Fibroblast of lung (primary cell): ENCODE measurements at regions not wholly inside any gene's neighbourhood (a gene's known extent, or its start where the extent isn't known, plus 50 kb on each side); places are given as distances from the start of the nearest gene placed in this dataset.
"Not testable (repeated sequence)": the region's sequence is repeated elsewhere in the genome, so short reads cannot be mapped to it uniquely, and the experiment has no call there.

Source experiments
- DNase-seq, 2 donors: peaks; one replicate each; pipeline versions ENCODE4 v3.0.0 to v3.0.0-alpha.2; 2010; ENCODE audit warnings: low read depth in 2 of 2
- H2AFZ ChIP-seq: 2 replicates; pipeline ENCODE4 v1.5.1; 2012; ENCODE audit warnings: low read length, control low read depth, inconsistent platforms
- H3K27ac ChIP-seq: 2 replicates; pipeline ENCODE4 v1.5.1; 2011; ENCODE audit warnings: low read length, control low read depth; ENCODE audit not compliant: insufficient read depth
- H3K27me3 ChIP-seq: 2 replicates; pipeline ENCODE4 v1.5.1; 2011; ENCODE audit warnings: mild to moderate bottlenecking, low read length; ENCODE audit not compliant: control insufficient read depth, insufficient read depth
- H3K36me3 ChIP-seq: 2 replicates; pipeline ENCODE4 v1.5.1; 2011; ENCODE audit warnings: low read length; ENCODE audit not compliant: control insufficient read depth, insufficient read depth
- H3K4me1 ChIP-seq: 2 replicates; pipeline ENCODE4 v1.5.1; 2011; ENCODE audit warnings: low read length; ENCODE audit not compliant: control insufficient read depth, insufficient read depth; ENCODE audit errors: extremely low read depth
- H3K4me2 ChIP-seq: 2 replicates; pipeline ENCODE4 v1.5.1; 2011; ENCODE audit warnings: low read length, control low read depth; ENCODE audit not compliant: insufficient read depth; ENCODE audit errors: extremely low read depth
- H3K4me3 ChIP-seq, 4 experiments: fragments of 200-600 bp in 1 of 4; sonication (generic) in 1 of 4; replicated peaks in 1 of 4; 2 replicates each; pipeline ENCODE4 v1.5.1; 2011 to 2016; ENCODE audit warnings: low read length in 4 of 4, low read depth in 3 of 4, mild to moderate bottlenecking in 3 of 4, control low read depth in 2 of 4, inconsistent platforms in 1 of 4, mixed read lengths in 1 of 4; ENCODE audit not compliant: insufficient read depth in 1 of 4; ENCODE audit errors: control extremely low read depth in 1 of 4
- H3K79me2 ChIP-seq: 2 replicates; pipeline ENCODE4 v1.5.1; 2012; ENCODE audit warnings: mild to moderate bottlenecking, low read length, inconsistent platforms; ENCODE audit not compliant: control insufficient read depth, insufficient read depth
- H3K9ac ChIP-seq: 2 replicates; pipeline ENCODE4 v1.5.1; 2011; ENCODE audit warnings: mild to moderate bottlenecking, low read length, control low read depth; ENCODE audit not compliant: insufficient read depth
- H3K9me3 ChIP-seq: 2 replicates; pipeline ENCODE4 v1.5.1; 2012; ENCODE audit warnings: low read depth, low read length; ENCODE audit not compliant: control insufficient read depth, insufficient read depth
- H4K20me1 ChIP-seq: 2 replicates; pipeline ENCODE4 v1.5.1; 2011; ENCODE audit warnings: low read length; ENCODE audit not compliant: control insufficient read depth, insufficient read depth; ENCODE audit errors: extremely low read depth
- CTCF ChIP-seq, 2 donors: IDR thresholded peaks in 1 of 2; conservative IDR thresholded peaks in 1 of 2; 1 replicate in 1 of 2; 2 replicates in 1 of 2; pipeline ENCODE4 v1.5.1; 2011 to 2012; ENCODE audit warnings: low read length in 2 of 2, control low read depth in 1 of 2, inconsistent platforms in 1 of 2, low read depth in 1 of 2, mild to moderate bottlenecking in 1 of 2
- EZH2 ChIP-seq: IDR thresholded peaks from 2 replicates; pipeline ENCODE4 v1.5.1; 2012; ENCODE audit warnings: low read length, control low read depth, mild to moderate bottlenecking; ENCODE audit errors: missing control alignments

DNA sequence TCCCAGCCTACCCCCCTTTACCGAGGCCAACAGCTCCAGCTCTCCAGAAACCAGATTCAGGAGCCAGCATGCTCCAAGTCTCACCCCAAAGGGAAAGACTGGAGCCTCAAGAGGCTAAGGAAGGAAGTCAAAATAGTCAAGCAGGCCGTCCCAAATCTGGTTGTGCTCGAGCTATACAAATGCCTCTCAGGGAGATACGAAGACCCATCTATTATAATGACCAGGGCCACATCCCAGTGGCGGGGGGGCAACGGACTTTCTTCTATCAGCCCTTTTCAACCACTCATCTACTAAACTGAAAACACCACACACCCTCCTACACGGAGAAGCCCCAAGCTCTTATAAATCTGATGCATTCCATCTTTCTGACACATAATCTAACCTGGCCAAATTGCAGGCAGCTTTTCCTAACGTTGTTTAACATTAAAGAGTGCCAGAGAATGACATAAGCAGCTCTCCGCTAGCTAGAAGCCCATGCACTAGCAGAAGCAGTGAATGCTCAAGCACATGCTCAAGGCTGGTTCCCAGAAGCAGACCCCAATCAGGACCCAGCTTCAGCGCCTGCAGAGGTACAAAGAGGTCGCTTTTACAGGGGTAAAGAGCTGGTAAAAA lies 104.6 kb upstream of the ZNF98 start:
- H3K4me3 ChIP-seq, result no peak overlapping the region
- no peaks in the 10 kb centered on the region for H3K79me2 ChIP-seq
- no peaks in the 10 kb centered on the region for H3K9me3 ChIP-seq
- TF ChIP-seq EZH2 (no peak), CTCF (conservative IDR thresholded peaks at IDR 0.05 in 1 of 2, IDR thresholded peaks at IDR 0.05 in 1 of 2; ENCODE audit: low read depth in 1 of 2, low read length in 2 of 2) (no peak)
- no peaks in the 10 kb centered on the region for H3K27me3 ChIP-seq
- no peak overlapping the region for H3K4me2 ChIP-seq
- no peak overlapping the region for H3K27ac ChIP-seq
- H3K9ac ChIP-seq, result no peak overlapping the region
- no peak overlapping the region for H2AFZ ChIP-seq
- H3K36me3 ChIP-seq, result no peaks in the 10 kb centered on the region
- H4K20me1 ChIP-seq, result no peaks in the 10 kb centered on the region
- DNase-seq, result no peak
- no peaks in the 10 kb centered on the region for H3K4me1 ChIP-seq

GRCh38 chr19:22523940-22524339 lies 101.8 kb upstream of the ZNF98 start:
- TF ChIP-seq EZH2 (no peak), CTCF (conservative IDR thresholded peaks at IDR 0.05 in 1 of 2, IDR thresholded peaks at IDR 0.05 in 1 of 2; ENCODE audit: low read depth in 1 of 2, low read length in 2 of 2) (no peak)
- DNase-seq, result no peak
- no peaks in the 10 kb centered on the region for H3K9me3 ChIP-seq
- no peak overlapping the region for H3K4me2 ChIP-seq
- no peaks in the 10 kb centered on the region for H4K20me1 ChIP-seq
- no peaks in the 10 kb centered on the region for H3K4me1 ChIP-seq
- H3K4me3 ChIP-seq, result no peak overlapping the region
- no peaks in the 10 kb centered on the region for H3K27me3 ChIP-seq
- H3K36me3 ChIP-seq, result no peaks in the 10 kb centered on the region
- no peak overlapping the region for H3K27ac ChIP-seq
- no peaks in the 10 kb centered on the region for H3K79me2 ChIP-seq
- H2AFZ ChIP-seq, result no peak overlapping the region
- H3K9ac ChIP-seq, result no peak overlapping the region

DNA sequence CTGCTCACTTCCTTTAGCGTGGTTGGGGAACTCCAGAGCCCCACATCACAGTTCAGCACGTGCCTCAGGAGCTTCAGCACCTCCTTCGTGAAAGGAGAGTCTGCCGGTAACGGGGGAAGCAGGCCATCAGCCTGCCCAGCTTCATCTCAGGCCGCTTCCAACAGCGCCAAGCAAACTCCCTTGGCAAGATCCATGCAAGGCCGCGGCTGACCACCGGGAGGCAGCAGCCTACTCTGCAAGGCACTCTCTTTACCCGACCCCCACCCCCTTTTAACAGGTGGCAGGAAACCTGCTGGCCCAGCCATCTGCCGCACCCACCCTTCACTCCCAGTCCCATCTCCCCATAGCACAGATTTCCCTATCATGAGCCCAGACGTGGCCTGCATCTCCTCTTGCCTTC lies 97.4 kb upstream of the ZNF98 start:
- not testable (repeated sequence) for H3K9ac ChIP-seq, H4K20me1 ChIP-seq, H3K27me3 ChIP-seq, H3K9me3 ChIP-seq, H3K79me2 ChIP-seq, H3K27ac ChIP-seq, H3K4me1 ChIP-seq, H3K36me3 ChIP-seq, H3K4me3 ChIP-seq, DNase-seq, H3K4me2 ChIP-seq, H2AFZ ChIP-seq
